Immature natural killer cell (primary cell): ENCODE measurements at regions not wholly inside any gene's neighbourhood (a gene's known extent, or its start where the extent isn't known, plus 50 kb on each side); places are given as distances from the start of the nearest gene placed in this dataset.

Source experiments
- DNase-seq, 3 donors: peaks; one replicate each; pipeline ENCODE4 v3.0.0; 2022; ENCODE audit warnings: mixed read lengths in 1 of 3
- H3K27ac Mint-ChIP-seq, 6 donors: one replicate each; pipeline ENCODE4 v1.8.0; 2020; ENCODE audit warnings: mixed read lengths in 6 of 6, mild to moderate bottlenecking in 5 of 6, inconsistent platforms in 4 of 6, moderate library complexity in 3 of 6
- H3K27me3 Mint-ChIP-seq, 3 donors: one replicate each; pipeline ENCODE4 v1.8.0; 2020 to 2021; ENCODE audit warnings: low read depth in 3 of 3, mild to moderate bottlenecking in 3 of 3, mixed read lengths in 3 of 3, moderate library complexity in 3 of 3, inconsistent platforms in 1 of 3
- H3K36me3 Mint-ChIP-seq, 3 donors: one replicate each; pipeline ENCODE4 v1.8.0; 2020; ENCODE audit warnings: mixed read lengths in 3 of 3, inconsistent platforms in 2 of 3, mild to moderate bottlenecking in 2 of 3
- H3K4me1 Mint-ChIP-seq, 2 donors: one replicate each; pipeline ENCODE4 v1.8.0; 2020; ENCODE audit warnings: inconsistent platforms in 2 of 2, mild to moderate bottlenecking in 2 of 2, mixed read lengths in 2 of 2, moderate library complexity in 1 of 2
- H3K4me3 Mint-ChIP-seq, 5 donors: one replicate each; pipeline ENCODE4 v1.8.0; 2020; ENCODE audit warnings: mild to moderate bottlenecking in 5 of 5, mixed read lengths in 5 of 5, inconsistent platforms in 3 of 5, moderate library complexity in 3 of 5
- H3K9me3 Mint-ChIP-seq, 6 donors: one replicate each; pipeline ENCODE4 v1.8.0; 2020; ENCODE audit warnings: mild to moderate bottlenecking in 6 of 6, mixed read lengths in 6 of 6, inconsistent platforms in 4 of 6, moderate library complexity in 3 of 6

GRCh38 chr13:28548468-28548867, 53.5 kb upstream of the FLT1 start:
- H3K36me3 Mint-ChIP-seq, result no peaks in the 10 kb centered on the region
- no peak for DNase-seq
- no peak overlapping the region for H3K4me3 Mint-ChIP-seq
- H3K27ac Mint-ChIP-seq, result no peak overlapping the region
- H3K4me1 Mint-ChIP-seq, result no peaks in the 10 kb centered on the region
- peaks cover 0 to 2% (median 0%) of the 10 kb centered on the region in 6 donors for H3K9me3 Mint-ChIP-seq
- peaks cover 4 to 12% (median 6%) of the 10 kb centered on the region in 3 donors for H3K27me3 Mint-ChIP-seq

DNA sequence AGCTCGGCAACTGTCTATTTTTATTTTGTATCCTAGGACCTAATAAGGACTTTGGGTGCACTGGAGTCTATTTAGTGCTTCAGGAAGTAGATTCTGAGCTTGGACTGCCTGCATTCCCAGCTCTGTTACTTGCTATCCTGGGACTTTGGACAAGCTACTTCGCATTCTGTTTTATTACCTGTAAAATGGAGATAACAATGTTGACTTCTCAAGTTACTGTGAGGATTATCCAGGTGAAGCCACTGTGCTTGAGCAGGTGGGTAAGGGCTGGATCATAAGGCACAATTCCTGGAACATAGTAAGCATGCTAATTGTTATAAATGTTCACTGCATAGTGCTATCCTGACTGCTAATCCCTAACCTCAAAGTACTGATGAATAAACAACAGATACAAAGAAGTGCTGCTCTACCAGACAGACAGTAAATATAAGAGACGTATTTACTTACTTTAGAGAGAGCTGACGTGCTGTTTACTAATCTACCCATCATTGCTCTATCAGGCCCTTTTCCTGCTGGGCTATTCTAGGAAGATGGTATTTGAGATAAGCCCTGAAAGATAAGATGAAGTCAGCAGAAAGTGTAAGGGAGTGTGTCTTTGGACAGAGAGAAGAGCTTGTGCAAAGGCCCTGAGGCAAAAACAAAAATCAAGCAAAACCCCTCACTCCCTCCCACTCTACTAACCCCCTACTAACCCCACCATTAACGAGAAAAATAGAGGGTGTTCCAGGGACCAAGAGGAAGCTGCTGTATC, 50.8 kb upstream of the FLT1 start:
- Mint-ChIP-seq H3K4me3 (no peak overlapping the region), H3K9me3 (peaks cover 0 to 2% (median 0%) of the 10 kb centered on the region in 6 donors)

More for the DNA sequence above, 50.8 kb upstream of the FLT1 start:
- no peaks in the 10 kb centered on the region for H3K4me1 Mint-ChIP-seq
- H3K36me3 Mint-ChIP-seq, result no peaks in the 10 kb centered on the region
- no peak for DNase-seq
- H3K27ac Mint-ChIP-seq, result no peak overlapping the region
- H3K27me3 Mint-ChIP-seq, result peaks cover 5 to 12% (median 6%) of the 10 kb centered on the region in 3 donors
